Transverse colon (tissue), 4 donors: ENCODE measurements at regions not wholly inside any gene's neighbourhood (a gene's known extent, or its start where the extent isn't known, plus 50 kb on each side); places are given as distances from the start of the nearest gene placed in this dataset.

ENCODE experiments used
- DNase-seq: peaks from one replicate; pipeline ENCODE4 v3.0.0-alpha.2; 2019
- H3K27ac ChIP-seq, 4 donors: fragments of 200-600 bp; sonication (generic); 2 replicates each; pipeline ENCODE4 v1.5.1; 2016 to 2018; ENCODE audit warnings: inconsistent platforms in 4 of 4
- H3K27me3 ChIP-seq: fragments of 200-600 bp; sonication (generic); 2 replicates; pipeline ENCODE4 v1.5.1; 2017; ENCODE audit warnings: inconsistent platforms
- H3K36me3 ChIP-seq, 4 donors: fragments of 200-600 bp; sonication (generic); 2 replicates each; pipeline ENCODE4 v1.5.1; 2017 to 2019; ENCODE audit warnings: inconsistent platforms in 4 of 4
- H3K4me1 ChIP-seq, 4 donors: fragments of 200-600 bp; sonication (generic); 2 replicates each; pipeline ENCODE4 v1.5.1; 2017 to 2020; ENCODE audit warnings: inconsistent platforms in 4 of 4
- H3K4me3 ChIP-seq, 4 donors: fragments of 200-600 bp; sonication (generic); 1 replicate in 1 of 4; 2 replicates in 3 of 4; pipeline versions ENCODE4 v1.5.1 to v1.6.1; 2017 to 2019; ENCODE audit warnings: inconsistent platforms in 4 of 4
- H3K9me3 ChIP-seq, 2 donors: fragments of 200-600 bp; sonication (generic); 2 replicates each; pipeline ENCODE4 v1.5.1; 2017 to 2019; ENCODE audit warnings: inconsistent platforms in 2 of 2
- CTCF ChIP-seq, 5 experiments: fragments of 200-600 bp in 3 of 5; fragments of 450-650 bp in 2 of 5; sonication (generic) in 3 of 5; IDR thresholded peaks; 1 replicate in 2 of 5; 2 replicates in 3 of 5; pipeline ENCODE4 v1.5.1; 2016 to 2017; ENCODE audit warnings: antibody characterized with exemption in 5 of 5, inconsistent platforms in 3 of 5, mild to moderate bottlenecking in 2 of 5, moderate library complexity in 1 of 5
- EP300 ChIP-seq: sonication (generic); formaldehyde crosslinking; IDR thresholded peaks from one replicate; pipeline ENCODE4 v1.6.1; 2017; ENCODE audit warnings: antibody characterized with exemption, low read depth
- POLR2A ChIP-seq: fragments of 450-650 bp; IDR thresholded peaks from one replicate; pipeline ENCODE4 v1.6.1; 2016; ENCODE audit warnings: antibody characterized with exemption, mild to moderate bottlenecking, moderate library complexity
- POLR2AphosphoS5 ChIP-seq, 3 donors: sonication (generic); formaldehyde crosslinking; IDR thresholded peaks; one replicate each; pipeline ENCODE4 v1.6.1; 2016; ENCODE audit warnings: antibody characterized with exemption in 3 of 3
- WGBS, 2 donors: methylation state at CpG; one replicate each; pipeline ENCODE4 v1.1.5; 2018; ENCODE audit warnings: low coverage in 1 of 2; 5-methylcytosine and 5-hydroxymethylcytosine counted together
- in situ Hi-C, 4 donors: fragments of 200-750 bp; cut with MboI; loops; one replicate each; pipeline versions ENCODE4 v1.15.0 to v1.15.1; 2017; ENCODE audit warnings: low sequenced_read_pairs in 3 of 4, low pct_ligation_motif_present in 1 of 4, low pct_unique_long_range_greater_than_20kb in 1 of 4
- intact Hi-C: fragments of 100-400 bp; cut with DNase I; formaldehyde crosslinking; loops from one replicate; pipeline ENCODE4 v1.15.1; 2023; ENCODE audit warnings: low total_unique reads

GRCh38 chr16:35510701-35511100 lies 2051.3 kb downstream of the TP53TG3F start:
- WGBS, 2 donors: 38% methylated on average over 1 of the region's 1 CpG; no CpG with 5 or more reads in 1 of the 2 donors
- intact Hi-C loops: no loop called here

GRCh38 chr16:35516551-35516950 lies 2057.1 kb downstream of the TP53TG3F start:
- intact Hi-C loops: no loop called here
- DNase-seq: no peak
- no peak overlapping the region for H3K27ac ChIP-seq
- TF ChIP-seq CTCF (IDR thresholded peaks at IDR 0.05) (no peak), EP300 (no peak), POLR2AphosphoS5 (IDR thresholded peaks at IDR 0.05) (no peak), POLR2A (no peak)
- H3K9me3 ChIP-seq: peaks cover 6 to 16% of the 10 kb centered on the region in 2 donors
- in situ Hi-C loops: no loop called here
- no peaks in the 10 kb centered on the region for H3K4me1 ChIP-seq
- H3K36me3 ChIP-seq: no peaks in the 10 kb centered on the region
- H3K4me3 ChIP-seq: no peak overlapping the region
- H3K27me3 ChIP-seq: no peaks in the 10 kb centered on the region

More at GRCh38 chr16:35510701-35511100, 2051.3 kb downstream of the TP53TG3F start:
- DNase-seq: no peak
- no peak overlapping the region for H3K4me3 ChIP-seq
- H3K27me3 ChIP-seq: no peaks in the 10 kb centered on the region
- H3K9me3 ChIP-seq: peaks cover 8 to 10% of the 10 kb centered on the region in 2 donors
- no peaks in the 10 kb centered on the region for H3K36me3 ChIP-seq
- in situ Hi-C loops: no loop called here
- H3K4me1 ChIP-seq: no peaks in the 10 kb centered on the region
- TF ChIP-seq POLR2AphosphoS5 (IDR thresholded peaks at IDR 0.05): no peak
- no peak for TF ChIP-seq POLR2A
- TF ChIP-seq CTCF (IDR thresholded peaks at IDR 0.05): no peak
- TF ChIP-seq EP300: no peak
- no peak overlapping the region for H3K27ac ChIP-seq

- Histone ChIP-seq H3K27me3 (no peaks in the 10 kb centered on the region), H3K36me3 (no peaks in the 10 kb centered on the region), H3K27ac (no peak overlapping the region), H3K4me3 (no peak overlapping the region), H3K9me3 (peaks cover 6 to 16% of the 10 kb centered on the region in 2 donors), H3K4me1 (no peaks in the 10 kb centered on the region)
- intact Hi-C loops (no loop called here), in situ Hi-C loops (no loop called here)
- 64 to 69% methylated on average over 8 of the region's 8 CpGs for WGBS, 2 donors
- no peak for TF ChIP-seq CTCF (IDR thresholded peaks at IDR 0.05)
- no peak for TF ChIP-seq POLR2A
- no peak for TF ChIP-seq EP300
- no peak for TF ChIP-seq POLR2AphosphoS5 (IDR thresholded peaks at IDR 0.05)
- DNase-seq: no peak
These were observed 2057.6 kb downstream of the TP53TG3F start for GRCh38 chr16:35516971-35517370.

- DNase-seq: no peak
- H3K4me1 ChIP-seq: no peaks in the 10 kb centered on the region
- TF ChIP-seq CTCF (IDR thresholded peaks at IDR 0.05) (no peak), POLR2A (no peak), EP300 (no peak), POLR2AphosphoS5 (IDR thresholded peaks at IDR 0.05) (no peak)
- H3K36me3 ChIP-seq: no peaks in the 10 kb centered on the region
- H3K27ac ChIP-seq: no peak overlapping the region
- in situ Hi-C loops: no loop called here
- H3K27me3 ChIP-seq: no peaks in the 10 kb centered on the region
- intact Hi-C loops: no loop called here
- H3K4me3 ChIP-seq: no peak overlapping the region
- H3K9me3 ChIP-seq: peaks cover 4 to 6% of the 10 kb centered on the region in 2 donors
These were observed 2064.6 kb downstream of the TP53TG3F start for GRCh38 chr16:35523991-35524390.
